ENCODE measurements at regions not wholly inside any gene's neighbourhood (a gene's known extent, or its start where the extent isn't known, plus 50 kb on each side); places are given as distances from the start of the nearest gene placed in this dataset.
A peak's percentile ranks its signal among the peaks of the same experiment; 100 is the strongest.

DNA sequence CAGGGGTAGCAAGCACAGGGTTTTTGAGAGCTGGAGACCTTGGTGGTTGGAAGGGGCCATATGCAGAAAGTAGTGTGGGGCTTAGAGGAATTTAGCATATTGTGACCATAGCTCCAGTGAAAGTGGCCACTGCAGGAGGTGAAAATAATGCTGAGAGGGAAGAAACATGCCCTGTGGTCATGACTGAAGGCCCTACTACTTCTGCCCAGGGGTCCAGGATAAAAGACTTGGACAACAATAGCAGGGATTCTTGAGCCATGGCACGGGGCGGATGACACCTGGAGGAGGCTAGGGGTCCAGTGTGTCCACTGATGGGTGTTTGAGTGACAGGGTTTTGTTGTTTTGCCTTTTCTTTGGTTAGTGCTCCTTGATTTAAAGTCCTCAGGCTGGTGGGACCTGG is 694.6 kb downstream of the CPS1 start:
- no peak for DNase-seq
- WGBS, 2 donors = 62 to 82% methylated on average over 2 of the region's 2 CpGs
- Histone ChIP-seq H3K9me3 (no peaks in the 10 kb centered on the region), H3K27me3 (no peaks in the 10 kb centered on the region), H3K4me1 (no peaks in the 10 kb centered on the region), H3K36me3 (replicated peaks in 1 of 2; ENCODE audit: insufficient read depth in 1 of 2, low read depth in 2 of 2) (no peaks in the 10 kb centered on the region), H3K4me3 (no peak overlapping the region), H3K27ac (no peak overlapping the region)
- intact Hi-C loops (cut with DNase I) = no loop called here
- no peak for TF ChIP-seq POLR2A (IDR thresholded peaks at IDR 0.05)
- TF ChIP-seq, protein P1, sequence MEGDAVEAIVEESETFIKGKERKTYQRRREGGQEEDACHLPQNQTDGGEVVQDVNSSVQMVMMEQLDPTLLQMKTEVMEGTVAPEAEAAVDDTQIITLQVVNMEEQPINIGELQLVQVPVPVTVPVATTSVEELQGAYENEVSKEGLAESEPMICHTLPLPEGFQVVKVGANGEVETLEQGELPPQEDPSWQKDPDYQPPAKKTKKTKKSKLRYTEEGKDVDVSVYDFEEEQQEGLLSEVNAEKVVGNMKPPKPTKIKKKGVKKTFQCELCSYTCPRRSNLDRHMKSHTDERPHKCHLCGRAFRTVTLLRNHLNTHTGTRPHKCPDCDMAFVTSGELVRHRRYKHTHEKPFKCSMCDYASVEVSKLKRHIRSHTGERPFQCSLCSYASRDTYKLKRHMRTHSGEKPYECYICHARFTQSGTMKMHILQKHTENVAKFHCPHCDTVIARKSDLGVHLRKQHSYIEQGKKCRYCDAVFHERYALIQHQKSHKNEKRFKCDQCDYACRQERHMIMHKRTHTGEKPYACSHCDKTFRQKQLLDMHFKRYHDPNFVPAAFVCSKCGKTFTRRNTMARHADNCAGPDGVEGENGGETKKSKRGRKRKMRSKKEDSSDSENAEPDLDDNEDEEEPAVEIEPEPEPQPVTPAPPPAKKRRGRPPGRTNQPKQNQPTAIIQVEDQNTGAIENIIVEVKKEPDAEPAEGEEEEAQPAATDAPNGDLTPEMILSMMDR (IDR thresholded peaks at IDR 0.05) = no peak
- ATAC-seq = no peak

DNA sequence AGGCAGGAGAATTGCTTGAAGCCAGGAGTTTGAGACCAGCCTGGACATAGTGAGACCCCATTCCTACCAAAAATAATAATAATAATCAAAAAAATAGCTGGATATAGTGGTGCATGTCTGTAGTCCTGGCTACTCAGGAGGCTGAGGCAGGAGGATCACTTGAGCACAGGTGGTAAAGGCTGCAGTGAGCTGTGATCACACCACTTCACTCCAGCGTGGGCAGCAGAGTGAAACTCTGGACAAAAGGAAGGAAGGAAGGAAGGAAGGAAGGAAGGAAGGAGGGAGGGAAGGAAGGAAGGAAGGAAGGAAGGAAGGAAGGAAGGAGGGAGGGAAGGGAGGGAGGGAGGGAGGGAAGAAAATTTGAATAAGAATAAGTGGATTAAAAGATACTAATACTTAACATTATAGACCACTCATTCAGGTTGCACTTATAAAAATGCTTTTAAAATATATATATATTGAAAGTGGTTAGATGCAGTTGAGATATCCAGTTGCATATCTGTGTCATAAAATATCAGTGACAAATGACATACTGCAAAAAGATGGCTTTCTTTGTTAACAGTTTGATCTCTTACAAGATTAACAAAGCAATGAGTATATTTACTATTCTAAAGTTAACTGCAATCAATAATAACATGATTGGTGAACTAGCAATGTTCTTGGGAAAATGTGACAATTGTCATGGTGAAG is 702.4 kb downstream of the CPS1 start:
- no peak overlapping the region for H3K27ac ChIP-seq
- H3K4me1 ChIP-seq = peaks cover 10% of the 10 kb centered on the region
- no peaks in the 10 kb centered on the region for H3K27me3 ChIP-seq
- intact Hi-C loops (cut with DNase I) = no loop called here
- DNase-seq (no peak), ATAC-seq (no peak)
- WGBS, 2 donors = 44 to 62% methylated on average over 1 of the region's 1 CpG
- H3K36me3 ChIP-seq (replicated peaks in 1 of 2; ENCODE audit: insufficient read depth in 1 of 2, low read depth in 2 of 2) = no peaks in the 10 kb centered on the region
- H3K4me3 ChIP-seq = no peak overlapping the region
- TF ChIP-seq, protein P1 (IDR thresholded peaks at IDR 0.05) = no peak
- no peak for TF ChIP-seq POLR2A (IDR thresholded peaks at IDR 0.05)
- no peaks in the 10 kb centered on the region for H3K9me3 ChIP-seq

DNA sequence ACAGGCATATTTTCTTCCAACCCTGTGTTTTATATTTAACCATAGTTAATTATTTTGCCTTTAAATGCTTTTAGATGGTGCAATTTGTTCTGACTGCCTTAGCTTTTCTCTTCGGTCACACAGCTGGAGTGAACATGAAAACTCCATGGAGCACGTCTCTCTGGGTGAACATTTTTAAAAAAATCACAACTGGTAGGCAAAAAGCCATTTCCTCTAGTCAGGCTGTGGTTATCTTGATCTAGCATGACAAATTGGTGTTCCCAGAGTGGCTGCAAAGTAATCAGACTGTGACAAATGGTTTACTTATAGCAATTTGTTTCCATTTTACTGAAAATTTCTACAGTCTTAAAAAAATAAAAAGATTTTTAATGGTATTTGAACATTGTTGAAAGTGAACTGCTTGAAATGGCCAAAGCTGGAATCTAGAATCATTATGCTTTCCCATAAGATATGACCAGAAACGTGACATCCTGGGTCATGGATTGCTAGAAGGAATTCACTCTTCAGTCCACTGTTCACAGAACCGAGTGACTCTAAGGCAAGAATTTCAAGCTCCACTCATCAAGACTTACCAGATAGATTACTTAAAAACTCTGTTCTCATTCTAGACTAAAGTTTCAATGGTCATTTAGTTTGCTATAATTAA is 703.6 kb downstream of the CPS1 start:
- Histone ChIP-seq H3K27me3 (no peaks in the 10 kb centered on the region), H3K4me3 (no peak overlapping the region), H3K36me3 (replicated peaks in 1 of 2; ENCODE audit: insufficient read depth in 1 of 2, low read depth in 2 of 2) (no peaks in the 10 kb centered on the region), H3K27ac (no peak overlapping the region), H3K4me1 (peaks cover 10% of the 10 kb centered on the region), H3K9me3 (no peaks in the 10 kb centered on the region)
- TF ChIP-seq POLR2A (IDR thresholded peaks at IDR 0.05) = no peak
- TF ChIP-seq, protein P1 (IDR thresholded peaks at IDR 0.05) = no peak
- 5 to 6% methylated on average over 4 of the region's 4 CpGs for WGBS, 2 donors
- ATAC-seq (peak; percentile 58), DNase-seq (no peak)
- intact Hi-C loops (cut with DNase I) = no loop called here

DNA sequence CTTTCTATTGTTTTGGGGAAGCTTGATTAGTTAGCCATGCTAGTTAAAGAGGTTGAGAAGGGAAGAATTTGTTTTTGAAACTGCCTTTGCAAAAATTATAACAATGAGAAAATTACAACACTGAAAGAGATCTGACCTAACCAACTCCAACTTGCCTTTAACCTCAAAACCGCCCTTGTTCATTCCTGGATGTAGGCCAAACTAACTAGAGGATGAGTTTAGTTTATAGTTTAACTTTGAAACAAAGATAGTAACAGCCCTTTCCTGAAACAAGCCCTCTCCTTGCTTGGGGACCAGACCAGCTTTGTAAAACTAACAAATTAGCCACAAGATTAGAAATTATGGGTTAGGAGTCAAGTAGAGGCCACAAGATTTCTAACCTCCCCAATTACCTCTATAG is 713.9 kb downstream of the CPS1 start:
- no peak for TF ChIP-seq POLR2A (IDR thresholded peaks at IDR 0.05)
- TF ChIP-seq, protein P1 (IDR thresholded peaks at IDR 0.05) = no peak
- WGBS, 2 donors = 49 to 54% methylated on average over 1 of the region's 1 CpG
- no peak for DNase-seq
- no peaks in the 10 kb centered on the region for H3K4me1 ChIP-seq
- no peak overlapping the region for H3K27ac ChIP-seq
- H3K27me3 ChIP-seq = no peaks in the 10 kb centered on the region
- no peak overlapping the region for H3K4me3 ChIP-seq
- H3K9me3 ChIP-seq = no peaks in the 10 kb centered on the region
- ATAC-seq = no peak
- intact Hi-C loops (cut with DNase I) = no loop called here
- H3K36me3 ChIP-seq (replicated peaks in 1 of 2; ENCODE audit: insufficient read depth in 1 of 2, low read depth in 2 of 2) = no peaks in the 10 kb centered on the region

Measured in body of pancreas (tissue), 4 donors.